ENCODE measurements at regions not wholly inside any gene's neighbourhood (a gene's known extent, or its start where the extent isn't known, plus 50 kb on each side); places are given as distances from the start of the nearest gene placed in this dataset.
"Not testable (repeated sequence)": the region's sequence is repeated elsewhere in the genome, so short reads cannot be mapped to it uniquely, and the experiment has no call there.

- DNase-seq, result no peak
- Histone ChIP-seq H3K4me3 (no peak overlapping the region), H3K27me3 (no peaks in the 10 kb centered on the region), H3K27ac (no peak overlapping the region), H3K9me3 (no peaks in the 10 kb centered on the region), H3K36me3 (no peaks in the 10 kb centered on the region), H3K4me1 (no peaks in the 10 kb centered on the region)
- TF ChIP-seq CTCF (IDR thresholded peaks at IDR 0.05) (no peak), POLR2A (IDR thresholded peaks at IDR 0.05) (no peak)
These were observed 185.7 kb upstream of the CRIM1 start for GRCh38 chr2:36169843-36170242.

- no peak for TF ChIP-seq CTCF (IDR thresholded peaks at IDR 0.05)
- no peak for TF ChIP-seq POLR2A (IDR thresholded peaks at IDR 0.05)
- Histone ChIP-seq H3K9me3 (no peaks in the 10 kb centered on the region), H3K4me1 (no peaks in the 10 kb centered on the region), H3K27me3 (no peaks in the 10 kb centered on the region), H3K36me3 (no peaks in the 10 kb centered on the region), H3K27ac (no peak overlapping the region), H3K4me3 (no peak overlapping the region)
- DNase-seq, result no peak
These were observed 187.5 kb upstream of the CRIM1 start for GRCh38 chr2:36168115-36168514.

- DNase-seq, result no peak
- no peaks in the 10 kb centered on the region for H3K27me3 ChIP-seq
These were observed 190.4 kb upstream of the CRIM1 start for GRCh38 chr2:36165132-36165531.

DNA sequence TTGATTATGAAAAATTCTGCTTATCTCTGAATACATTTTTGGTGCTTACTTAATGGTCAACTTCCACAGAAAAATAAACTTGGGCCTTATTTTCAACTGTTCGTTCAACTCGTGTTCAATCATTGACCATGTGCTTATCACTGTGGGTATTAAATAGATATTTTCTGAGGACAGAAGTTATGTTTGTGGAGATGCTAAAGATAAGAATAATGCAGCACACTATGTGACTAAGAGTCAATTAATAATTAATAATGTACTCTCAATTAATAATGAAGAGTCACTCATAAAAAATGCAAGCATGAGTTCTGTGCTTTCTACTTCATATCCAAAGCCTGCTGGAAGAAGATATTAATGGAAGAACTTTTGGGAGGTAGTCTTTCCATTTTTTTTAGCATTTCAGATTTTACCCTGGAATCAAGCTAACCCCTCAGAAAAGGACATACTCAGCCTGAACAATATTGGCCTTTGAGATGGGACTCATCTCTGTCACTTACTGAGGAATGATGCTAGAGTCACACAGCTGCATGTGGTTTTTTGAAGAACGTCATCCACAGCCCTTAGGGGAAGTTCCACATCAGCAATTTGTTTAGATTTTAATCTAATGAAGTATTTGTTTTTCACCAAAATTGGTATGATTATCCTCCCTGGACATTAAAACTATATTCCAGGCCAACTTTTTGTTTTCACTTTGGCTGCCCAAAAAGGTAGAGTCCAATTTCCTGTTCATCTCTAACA, 191.9 kb upstream of the CRIM1 start:
- Histone ChIP-seq H3K27ac (no peak overlapping the region), H3K9me3 (no peaks in the 10 kb centered on the region), H3K27me3 (no peaks in the 10 kb centered on the region), H3K4me1 (no peaks in the 10 kb centered on the region), H3K36me3 (no peaks in the 10 kb centered on the region), H3K4me3 (no peak overlapping the region)
- no peak for TF ChIP-seq POLR2A (IDR thresholded peaks at IDR 0.05)
- TF ChIP-seq CTCF (IDR thresholded peaks at IDR 0.05), result no peak
- DNase-seq, result no peak

More at GRCh38 chr2:36165132-36165531, 190.4 kb upstream of the CRIM1 start:
- no peak overlapping the region for H3K27ac ChIP-seq
- TF ChIP-seq POLR2A (IDR thresholded peaks at IDR 0.05), result no peak
- no peak for TF ChIP-seq CTCF (IDR thresholded peaks at IDR 0.05)
- no peaks in the 10 kb centered on the region for H3K9me3 ChIP-seq
- no peaks in the 10 kb centered on the region for H3K36me3 ChIP-seq
- no peaks in the 10 kb centered on the region for H3K4me1 ChIP-seq
- H3K4me3 ChIP-seq, result no peak overlapping the region

DNA sequence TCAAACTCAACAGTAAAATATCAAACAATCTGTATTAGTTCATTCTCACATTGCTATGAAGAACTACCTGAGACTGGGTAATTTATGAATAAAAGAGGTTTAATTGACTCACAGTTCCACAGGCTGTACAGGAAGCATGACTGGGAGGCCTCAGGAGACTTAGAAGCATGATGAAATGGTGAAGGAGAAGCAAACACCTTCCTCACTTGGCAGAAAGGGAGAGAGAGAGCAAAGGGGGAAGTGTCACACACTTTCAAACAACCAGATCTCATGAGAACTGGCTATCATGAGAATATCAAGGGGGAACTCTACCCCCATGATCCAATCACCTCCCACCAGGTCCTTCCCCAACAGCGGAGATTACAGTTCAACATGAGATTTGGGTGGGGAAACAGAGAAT, 198.5 kb upstream of the CRIM1 start:
- not testable (repeated sequence) for DNase-seq, H3K27ac ChIP-seq, H3K4me1 ChIP-seq, H3K4me3 ChIP-seq, H3K36me3 ChIP-seq, H3K9me3 ChIP-seq, H3K27me3 ChIP-seq

DNA sequence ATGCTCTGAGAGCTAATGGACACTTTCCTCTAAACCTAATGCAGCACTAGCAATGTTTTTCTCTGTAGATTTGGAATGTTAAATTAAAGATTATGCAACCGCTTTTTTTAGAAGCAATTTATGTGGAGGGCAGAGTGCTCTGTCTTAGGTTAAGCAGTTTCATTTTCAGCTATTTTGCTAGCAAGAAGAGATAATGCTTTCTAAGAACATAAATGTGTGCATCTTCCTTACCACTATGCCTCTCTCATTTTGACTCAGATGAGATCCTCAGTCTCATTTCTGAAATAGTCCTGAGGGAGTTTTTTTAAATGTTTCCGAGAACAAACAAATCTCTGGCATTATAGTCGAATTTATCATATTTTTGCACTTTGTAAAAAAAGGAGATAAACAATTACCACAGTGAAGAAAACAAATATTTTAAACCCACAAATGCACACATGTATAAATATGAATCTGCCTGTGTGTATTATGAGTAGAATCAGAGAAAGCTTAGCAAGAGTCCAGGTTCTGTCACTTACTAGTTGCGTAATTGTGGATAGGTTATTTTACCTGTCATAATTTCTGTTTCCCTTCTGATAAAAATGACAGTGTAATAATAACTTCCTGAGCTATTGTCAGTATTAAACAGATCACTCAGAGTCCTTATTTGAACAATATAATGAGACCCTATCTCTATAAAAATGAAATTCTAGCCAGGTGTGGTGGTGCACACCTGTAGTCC, 207.7 kb upstream of the CRIM1 start:
- TF ChIP-seq POLR2A (IDR thresholded peaks at IDR 0.05), result no peak
- TF ChIP-seq CTCF (IDR thresholded peaks at IDR 0.05), result no peak
- Histone ChIP-seq H3K9me3 (no peaks in the 10 kb centered on the region), H3K36me3 (no peaks in the 10 kb centered on the region), H3K27ac (no peak overlapping the region), H3K4me3 (no peak overlapping the region), H3K4me1 (no peaks in the 10 kb centered on the region), H3K27me3 (no peaks in the 10 kb centered on the region)
- no peak for DNase-seq
